GM23248 (cell line): ENCODE measurements at regions not wholly inside any gene's neighbourhood (a gene's known extent, or its start where the extent isn't known, plus 50 kb on each side); places are given as distances from the start of the nearest gene placed in this dataset.
"Not testable (repeated sequence)": the region's sequence is repeated elsewhere in the genome, so short reads cannot be mapped to it uniquely, and the experiment has no call there.

ENCODE experiments used
- DNase-seq: peaks from one replicate; pipeline ENCODE4 v3.0.0-alpha.2; 2015
- H2AFZ ChIP-seq: fragments of 200-600 bp; sonication (generic); 2 replicates; pipeline ENCODE4 v1.6.1; 2016; ENCODE audit warnings: antibody characterized with exemption
- H3F3A ChIP-seq: fragments of 200-600 bp; sonication (generic); 2 replicates; pipeline ENCODE4 v1.6.1; 2016; ENCODE audit warnings: mild to moderate bottlenecking, antibody characterized with exemption, mixed run types; ENCODE audit not compliant: insufficient read depth
- H3K27ac ChIP-seq: fragments of 200-600 bp; sonication (generic); 2 replicates; pipeline ENCODE4 v1.5.1; 2016; ENCODE audit warnings: mild to moderate bottlenecking
- H3K27me3 ChIP-seq: fragments of 200-600 bp; sonication (generic); replicated peaks from 2 replicates; pipeline ENCODE4 v1.6.1; 2016; ENCODE audit warnings: mild to moderate bottlenecking; ENCODE audit not compliant: insufficient read depth
- H3K36me3 ChIP-seq: fragments of 200-600 bp; sonication (generic); 2 replicates; pipeline ENCODE4 v1.6.1; 2016; ENCODE audit warnings: low read depth, mild to moderate bottlenecking
- H3K4me1 ChIP-seq: fragments of 200-600 bp; sonication (generic); 2 replicates; pipeline ENCODE4 v1.6.1; 2016; ENCODE audit warnings: mild to moderate bottlenecking; ENCODE audit not compliant: insufficient read depth
- H3K4me2 ChIP-seq: fragments of 200-600 bp; sonication (generic); one replicate; pipeline ENCODE4 v1.6.1; 2016; ENCODE audit warnings: mild to moderate bottlenecking; ENCODE audit not compliant: unreplicated experiment
- H3K4me3 ChIP-seq: fragments of 200-600 bp; sonication (generic); 2 replicates; pipeline ENCODE4 v1.5.1; 2016; ENCODE audit warnings: mild to moderate bottlenecking
- H3K79me2 ChIP-seq: fragments of 200-600 bp; sonication (generic); 2 replicates; pipeline ENCODE4 v1.6.1; 2016; ENCODE audit warnings: mild to moderate bottlenecking; ENCODE audit not compliant: insufficient read depth
- H3K9ac ChIP-seq: fragments of 200-600 bp; sonication (generic); 2 replicates; pipeline ENCODE4 v1.6.1; 2016; ENCODE audit warnings: mild to moderate bottlenecking
- H3K9me2 ChIP-seq: fragments of 200-600 bp; sonication (generic); 2 replicates; pipeline ENCODE4 v1.6.1; 2016; ENCODE audit warnings: mixed run types, mild to moderate bottlenecking, moderate library complexity; ENCODE audit not compliant: insufficient read depth
- H3K9me3 ChIP-seq: fragments of 200-600 bp; sonication (generic); one replicate; pipeline ENCODE4 v1.6.1; 2017; ENCODE audit warnings: low read depth
- H4K20me1 ChIP-seq: fragments of 200-600 bp; sonication (generic); 2 replicates; pipeline ENCODE4 v1.6.0; 2016; ENCODE audit not compliant: insufficient read depth
- EZH2 ChIP-seq: fragments of 200-600 bp; sonication (generic); IDR thresholded peaks from 2 replicates; pipeline ENCODE4 v1.6.1; 2018; ENCODE audit warnings: antibody characterized with exemption, mild to moderate bottlenecking; ENCODE audit not compliant: insufficient read depth, poor library complexity, severe bottlenecking
- EZH2phosphoT487 ChIP-seq: fragments of 200-600 bp; sonication (generic); IDR thresholded peaks from 2 replicates; pipeline ENCODE4 v1.6.1; 2018; ENCODE audit warnings: antibody characterized with exemption, moderate library complexity, mild to moderate bottlenecking, low read depth; ENCODE audit not compliant: insufficient read depth
- WGBS, 2 experiments: methylation state at CpG; one replicate each; pipeline ENCODE4 v1.1.6; 2015 to 2017; ENCODE audit warnings: low lambda C conversion rate in 2 of 2, low coverage in 1 of 2; ENCODE audit errors: missing lambda C conversion rate in 2 of 2; 5-methylcytosine and 5-hydroxymethylcytosine counted together
- in situ Hi-C: fragments of 300-500 bp; cut with MboI; formaldehyde crosslinking; loops from 2 replicates; pipeline ENCODE4 v1.15.0; 2020

DNA sequence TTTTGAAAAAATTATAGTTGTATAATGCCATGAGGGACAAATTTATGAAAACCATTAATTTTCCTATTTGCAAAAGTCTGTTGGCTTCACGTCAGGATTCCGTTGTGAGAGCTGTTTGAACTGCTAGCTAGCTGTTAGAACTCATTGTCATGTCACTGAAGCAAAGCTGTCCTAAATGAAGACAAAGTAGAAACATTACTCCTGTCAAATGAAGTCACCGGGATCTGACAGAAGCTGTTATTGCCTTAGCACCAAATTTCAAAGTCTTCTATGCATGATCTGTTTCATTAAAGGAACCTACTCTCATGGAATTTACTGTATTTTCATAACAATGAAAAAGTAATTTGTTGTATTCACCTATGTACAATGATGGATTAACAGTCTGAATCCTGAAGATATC, 479.8 kb downstream of the PLOD2 start:
- Histone ChIP-seq H3K4me2 (no peak overlapping the region), H2AFZ (no peak overlapping the region), H4K20me1 (no peaks in the 10 kb centered on the region), H3K9me3 (no peaks in the 10 kb centered on the region), H3K27me3 (no peaks in the 10 kb centered on the region), H3F3A (no peaks in the 10 kb centered on the region), H3K4me1 (no peaks in the 10 kb centered on the region), H3K4me3 (no peak overlapping the region), H3K9me2 (no peaks in the 10 kb centered on the region), H3K9ac (no peak overlapping the region), H3K79me2 (no peaks in the 10 kb centered on the region), H3K27ac (no peak overlapping the region), H3K36me3 (no peaks in the 10 kb centered on the region)
- TF ChIP-seq EZH2phosphoT487 (no peak), EZH2 (no peak)
- in situ Hi-C loops = no loop called here
- no peak for DNase-seq
- 7 to 12% methylated on average over 3 of the region's 3 CpGs for WGBS, 2 experiments

DNA sequence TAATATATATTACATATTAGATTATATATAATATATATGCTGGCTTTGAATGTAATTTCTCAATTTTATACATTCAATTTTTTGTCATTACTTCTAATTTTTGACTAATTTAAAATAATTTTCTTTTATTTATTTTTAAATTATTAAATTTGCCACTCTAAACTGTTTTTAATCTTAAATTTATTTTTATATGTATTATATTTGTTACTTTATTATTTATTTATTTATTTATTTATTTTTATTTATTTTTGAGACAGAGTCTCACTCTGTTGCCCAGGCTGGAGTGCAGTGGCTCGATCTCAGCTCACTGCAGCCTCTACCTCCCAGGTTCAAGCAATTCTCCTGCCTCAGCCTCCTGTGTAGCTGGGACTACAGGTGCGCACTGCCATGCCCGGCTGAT, 473.0 kb downstream of the PLOD2 start:
- H3K4me2 ChIP-seq, H3K36me3 ChIP-seq, H3K9me2 ChIP-seq, H3K27me3 ChIP-seq, H3K4me3 ChIP-seq, H3K4me1 ChIP-seq, H3K9ac ChIP-seq, H2AFZ ChIP-seq, H3F3A ChIP-seq, DNase-seq, H3K79me2 ChIP-seq, in situ Hi-C loops, H3K9me3 ChIP-seq, H3K27ac ChIP-seq, H4K20me1 ChIP-seq: not testable (repeated sequence)
- 55 to 62% methylated on average over 3 of the region's 3 CpGs for WGBS, 2 experiments

DNA sequence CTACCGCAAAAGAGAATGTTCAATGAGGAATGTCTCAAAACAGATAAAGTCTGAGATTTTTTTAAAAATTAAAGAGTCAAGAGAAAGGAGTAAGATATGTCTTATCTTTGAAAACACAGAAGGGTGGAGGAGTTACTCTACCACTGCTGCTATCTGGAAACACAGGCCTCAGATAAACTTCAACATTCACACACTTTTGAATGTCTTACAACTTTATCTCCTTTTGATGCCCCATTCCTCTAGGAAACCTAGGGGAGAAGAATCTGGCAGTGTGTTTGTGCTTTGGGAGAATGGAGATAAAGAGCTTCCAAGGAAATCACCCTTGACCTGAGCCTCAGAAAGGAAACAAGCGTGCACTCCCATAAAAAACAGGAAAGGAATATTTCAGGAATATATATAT, 468.2 kb downstream of the PLOD2 start:
- Histone ChIP-seq H3K27me3 (no peaks in the 10 kb centered on the region), H3K4me1 (no peaks in the 10 kb centered on the region), H4K20me1 (no peaks in the 10 kb centered on the region), H3K9me2 (no peaks in the 10 kb centered on the region), H3K4me2 (no peak overlapping the region), H3F3A (no peaks in the 10 kb centered on the region), H3K9ac (no peak overlapping the region), H3K4me3 (no peak overlapping the region), H3K36me3 (no peaks in the 10 kb centered on the region), H3K9me3 (no peaks in the 10 kb centered on the region), H3K27ac (no peak overlapping the region), H2AFZ (no peak overlapping the region), H3K79me2 (no peaks in the 10 kb centered on the region)
- DNase-seq = no peak
- WGBS, 2 experiments = 50 to 73% methylated on average over 2 of the region's 2 CpGs
- in situ Hi-C loops = no loop called here
- TF ChIP-seq EZH2phosphoT487 = no peak
- no peak for TF ChIP-seq EZH2

DNA sequence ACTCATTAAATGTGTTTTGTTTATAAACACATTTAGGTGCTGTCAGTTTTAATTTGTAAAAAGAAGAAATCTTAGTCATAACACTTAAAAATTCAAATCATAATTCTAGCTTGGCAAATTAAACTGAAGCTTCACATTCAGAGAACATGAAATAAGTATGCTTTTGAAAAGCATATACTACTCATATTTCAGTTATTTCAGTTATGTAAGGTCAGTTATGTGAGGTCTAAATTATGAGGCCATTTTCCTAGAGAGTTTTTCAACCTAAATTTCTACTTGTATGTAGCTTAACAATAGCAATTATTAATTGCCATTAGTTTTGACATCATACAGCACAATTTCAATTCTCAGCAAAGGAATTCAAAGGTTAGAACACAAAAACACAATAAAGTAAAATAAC, 465.0 kb downstream of the PLOD2 start:
- Histone ChIP-seq H3F3A (no peaks in the 10 kb centered on the region), H3K4me3 (no peak overlapping the region), H3K9ac (no peak overlapping the region), H3K27me3 (no peaks in the 10 kb centered on the region), H3K79me2 (no peaks in the 10 kb centered on the region), H3K36me3 (no peaks in the 10 kb centered on the region), H3K4me1 (no peaks in the 10 kb centered on the region), H3K4me2 (no peak overlapping the region), H3K9me3 (no peaks in the 10 kb centered on the region), H3K9me2 (no peaks in the 10 kb centered on the region), H3K27ac (no peak overlapping the region), H2AFZ (no peak overlapping the region), H4K20me1 (no peaks in the 10 kb centered on the region)
- TF ChIP-seq EZH2phosphoT487 (no peak), EZH2 (no peak)
- in situ Hi-C loops = no loop called here
- DNase-seq = no peak

DNA sequence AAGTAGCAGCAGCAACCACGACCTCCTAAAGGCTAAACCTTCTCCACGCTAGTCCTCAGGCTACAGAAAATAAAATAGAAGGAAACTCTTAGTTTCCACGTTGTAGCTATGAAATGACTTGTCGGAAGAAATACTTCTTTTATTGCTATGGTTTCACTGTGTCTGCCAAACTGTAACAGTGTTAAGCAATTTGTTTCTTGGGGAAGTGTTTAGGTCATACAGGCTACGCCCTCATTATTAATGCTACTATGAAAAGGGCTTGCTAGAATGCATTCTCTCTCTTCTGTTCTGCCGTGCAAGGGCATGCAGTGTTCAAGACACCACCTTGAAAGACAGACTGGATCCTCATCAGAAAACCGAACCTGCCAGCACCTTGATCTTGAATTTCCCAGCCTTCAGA, 462.7 kb downstream of the PLOD2 start:
- Histone ChIP-seq H4K20me1 (no peaks in the 10 kb centered on the region), H3K27me3 (no peaks in the 10 kb centered on the region), H3F3A (no peaks in the 10 kb centered on the region), H3K9me2 (no peaks in the 10 kb centered on the region), H3K4me2 (no peak overlapping the region), H3K9ac (no peak overlapping the region), H3K4me3 (no peak overlapping the region), H2AFZ (no peak overlapping the region), H3K9me3 (no peaks in the 10 kb centered on the region), H3K36me3 (no peaks in the 10 kb centered on the region), H3K79me2 (no peaks in the 10 kb centered on the region), H3K27ac (peak overlapping the region; percentile 24; the same call in 1 of the 2 replicates), H3K4me1 (no peaks in the 10 kb centered on the region)
- peak; percentile 63 for DNase-seq
- 13 to 14% methylated on average over 7 of the region's 7 CpGs for WGBS, 2 experiments
- in situ Hi-C loops = no loop called here
- no peak for TF ChIP-seq EZH2phosphoT487
- TF ChIP-seq EZH2 = no peak
